Neural progenitor cell (in vitro differentiated cells): ENCODE measurements at regions not wholly inside any gene's neighbourhood (a gene's known extent, or its start where the extent isn't known, plus 50 kb on each side); places are given as distances from the start of the nearest gene placed in this dataset.

ENCODE experiments used
- DNase-seq: peaks from one replicate; pipeline ENCODE4 v3.0.0-alpha.2; 2016; ENCODE audit warnings: low spot score
- H2AFZ ChIP-seq: fragments of 200-600 bp; sonication (generic); replicated peaks from 2 replicates; pipeline ENCODE4 v1.6.1; 2016; ENCODE audit warnings: antibody characterized with exemption
- H3F3A ChIP-seq: fragments of 200-600 bp; sonication (generic); 2 replicates; pipeline ENCODE4 v1.6.1; 2016; ENCODE audit warnings: antibody characterized with exemption, low read depth
- H3K27ac ChIP-seq: fragments of 200-600 bp; sonication (generic); 2 replicates; pipeline ENCODE4 v1.5.1; 2016; ENCODE audit warnings: mild to moderate bottlenecking
- H3K27me3 ChIP-seq: fragments of 200-600 bp; sonication (generic); 2 replicates; pipeline ENCODE4 v1.6.1; 2016; ENCODE audit warnings: mild to moderate bottlenecking, moderate library complexity
- H3K36me3 ChIP-seq: fragments of 200-600 bp; sonication (generic); 2 replicates; pipeline ENCODE4 v1.5.1; 2016
- H3K4me1 ChIP-seq: fragments of 200-600 bp; sonication (generic); 2 replicates; pipeline ENCODE4 v1.6.1; 2016; ENCODE audit warnings: mixed run types
- H3K4me2 ChIP-seq: fragments of 200-600 bp; sonication (generic); 2 replicates; pipeline ENCODE4 v1.6.1; 2016
- H3K4me3 ChIP-seq: fragments of 200-600 bp; sonication (generic); 2 replicates; pipeline ENCODE4 v1.5.1; 2016
- H3K79me2 ChIP-seq: fragments of 200-600 bp; sonication (generic); 2 replicates; pipeline ENCODE4 v1.6.1; 2016; ENCODE audit warnings: low read depth
- H3K9ac ChIP-seq: fragments of 200-600 bp; sonication (generic); 2 replicates; pipeline ENCODE4 v1.6.1; 2016
- H3K9me3 ChIP-seq: fragments of 200-600 bp; sonication (generic); 2 replicates; pipeline ENCODE4 v1.5.1; 2016; ENCODE audit warnings: low read depth
- H4K20me1 ChIP-seq: fragments of 200-600 bp; sonication (generic); 2 replicates; pipeline ENCODE4 v1.6.1; 2016; ENCODE audit warnings: low read depth
- H3K27ac Mint-ChIP-seq: 3 replicates; pipeline ENCODE4 v1.8.0; 2021; ENCODE audit warnings: mixed read lengths
- H3K27me3 Mint-ChIP-seq: 2 replicates; pipeline ENCODE4 v1.8.0; 2022; ENCODE audit warnings: low read depth, mild to moderate bottlenecking, inconsistent platforms, moderate library complexity, mixed read lengths; ENCODE audit not compliant: insufficient read depth
- H3K36me3 Mint-ChIP-seq: 3 replicates; pipeline ENCODE4 v1.8.0; 2021; ENCODE audit warnings: mixed read lengths
- H3K4me1 Mint-ChIP-seq: 3 replicates; pipeline ENCODE4 v1.8.0; 2021; ENCODE audit warnings: mixed read lengths
- H3K4me3 Mint-ChIP-seq: 3 replicates; pipeline ENCODE4 v1.8.0; 2021; ENCODE audit warnings: mild to moderate bottlenecking, moderate library complexity, mixed read lengths
- H3K9me3 Mint-ChIP-seq: 3 replicates; pipeline ENCODE4 v1.8.0; 2020; ENCODE audit warnings: mixed read lengths
- EZH2 ChIP-seq: fragments of 200-600 bp; sonication (generic); IDR thresholded peaks from 2 replicates; pipeline ENCODE4 v1.6.1; 2017; ENCODE audit warnings: antibody characterized with exemption, mild to moderate bottlenecking, moderate library complexity
- EZH2phosphoT487 ChIP-seq: fragments of 200-600 bp; sonication (generic); IDR thresholded peaks from 2 replicates; pipeline ENCODE4 v1.6.1; 2017; ENCODE audit warnings: antibody characterized with exemption
- TF ChIP-seq, protein P1 (sequence below): fragments of 200-600 bp; sonication (generic); IDR thresholded peaks from 2 replicates; pipeline ENCODE4 v1.5.1; 2017; ENCODE audit warnings: antibody characterized with exemption, mild to moderate bottlenecking

DNA sequence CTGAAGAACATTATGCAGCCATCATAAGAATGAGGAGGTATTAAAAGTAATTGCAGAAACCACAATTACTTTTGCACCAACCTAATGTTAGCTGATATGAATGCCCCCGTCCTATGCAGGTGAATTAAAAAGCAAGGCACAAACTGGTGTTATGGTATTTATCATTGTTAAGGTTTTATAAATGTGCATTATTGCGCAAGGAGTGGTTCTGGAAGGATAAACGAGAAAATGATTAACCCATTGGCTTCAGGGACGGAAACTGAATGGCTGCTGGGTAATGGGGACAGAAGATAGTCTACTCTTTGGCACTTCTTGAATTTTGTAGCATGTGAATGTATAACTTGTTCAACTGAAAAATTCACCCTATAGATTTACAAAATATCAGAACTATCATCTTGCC, 148.6 kb upstream of the SALL4 start:
- no peak overlapping the region for H3K4me3 Mint-ChIP-seq
- Histone ChIP-seq H3K4me2 (no peak overlapping the region), H3K79me2 (no peaks in the 10 kb centered on the region), H3K9me3 (no peaks in the 10 kb centered on the region), H3K9ac (no peak overlapping the region), H3K4me3 (no peak overlapping the region), H4K20me1 (no peaks in the 10 kb centered on the region), H3K27ac (peak overlapping the region; percentile 67), H3K36me3 (no peaks in the 10 kb centered on the region), H3K27me3 (no peaks in the 10 kb centered on the region), H3F3A (peaks cover 41% of the 10 kb centered on the region), H3K4me1 (peaks cover 24% of the 10 kb centered on the region), H2AFZ (no peak overlapping the region)
- H3K36me3 Mint-ChIP-seq: peaks cover 3% of the 10 kb centered on the region
- DNase-seq: no peak
- H3K27ac Mint-ChIP-seq: peak overlapping the region; percentile 79
- H3K9me3 Mint-ChIP-seq: peaks cover 2% of the 10 kb centered on the region
- peaks cover 19% of the 10 kb centered on the region for H3K4me1 Mint-ChIP-seq
- H3K27me3 Mint-ChIP-seq: peaks cover 11% of the 10 kb centered on the region
- TF ChIP-seq, protein P1, sequence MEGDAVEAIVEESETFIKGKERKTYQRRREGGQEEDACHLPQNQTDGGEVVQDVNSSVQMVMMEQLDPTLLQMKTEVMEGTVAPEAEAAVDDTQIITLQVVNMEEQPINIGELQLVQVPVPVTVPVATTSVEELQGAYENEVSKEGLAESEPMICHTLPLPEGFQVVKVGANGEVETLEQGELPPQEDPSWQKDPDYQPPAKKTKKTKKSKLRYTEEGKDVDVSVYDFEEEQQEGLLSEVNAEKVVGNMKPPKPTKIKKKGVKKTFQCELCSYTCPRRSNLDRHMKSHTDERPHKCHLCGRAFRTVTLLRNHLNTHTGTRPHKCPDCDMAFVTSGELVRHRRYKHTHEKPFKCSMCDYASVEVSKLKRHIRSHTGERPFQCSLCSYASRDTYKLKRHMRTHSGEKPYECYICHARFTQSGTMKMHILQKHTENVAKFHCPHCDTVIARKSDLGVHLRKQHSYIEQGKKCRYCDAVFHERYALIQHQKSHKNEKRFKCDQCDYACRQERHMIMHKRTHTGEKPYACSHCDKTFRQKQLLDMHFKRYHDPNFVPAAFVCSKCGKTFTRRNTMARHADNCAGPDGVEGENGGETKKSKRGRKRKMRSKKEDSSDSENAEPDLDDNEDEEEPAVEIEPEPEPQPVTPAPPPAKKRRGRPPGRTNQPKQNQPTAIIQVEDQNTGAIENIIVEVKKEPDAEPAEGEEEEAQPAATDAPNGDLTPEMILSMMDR: no peak
- TF ChIP-seq EZH2phosphoT487 (no peak), EZH2 (no peak)

DNA sequence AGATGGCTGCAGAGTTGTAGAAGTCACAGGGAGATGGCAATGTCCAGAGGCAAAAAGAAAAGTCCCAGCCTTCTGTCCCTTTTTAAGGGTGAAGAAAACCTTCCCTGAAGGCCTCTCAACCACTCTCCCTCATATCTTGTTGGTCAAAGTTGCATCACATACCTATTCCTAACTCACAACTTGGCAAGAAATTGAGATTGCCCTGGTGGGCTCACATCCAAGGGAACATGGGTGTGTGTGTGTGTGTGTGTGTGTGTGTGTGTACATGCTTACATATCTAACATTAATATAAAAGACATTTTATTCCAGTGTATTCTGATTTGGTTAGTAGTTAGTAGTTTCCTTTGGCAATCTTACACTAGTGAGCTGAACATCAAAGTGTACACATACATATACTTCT, 144.3 kb upstream of the SALL4 start:
- Mint-ChIP-seq H3K4me3 (no peak overlapping the region), H3K36me3 (peaks cover 2% of the 10 kb centered on the region), H3K27ac (no peak overlapping the region), H3K9me3 (no peaks in the 10 kb centered on the region), H3K4me1 (peaks cover 16% of the 10 kb centered on the region), H3K27me3 (peaks cover 11% of the 10 kb centered on the region)
- no peak overlapping the region for H2AFZ ChIP-seq
- no peaks in the 10 kb centered on the region for H3K79me2 ChIP-seq
- peaks cover 37% of the 10 kb centered on the region for H3F3A ChIP-seq
- no peak overlapping the region for H3K4me2 ChIP-seq
- DNase-seq: no peak
- no peaks in the 10 kb centered on the region for H3K9me3 ChIP-seq
- no peaks in the 10 kb centered on the region for H3K36me3 ChIP-seq
- no peak overlapping the region for H3K9ac ChIP-seq
- no peaks in the 10 kb centered on the region for H4K20me1 ChIP-seq
- no peak overlapping the region for H3K27ac ChIP-seq
- no peak for TF ChIP-seq EZH2
- TF ChIP-seq, protein P1: no peak
- no peak for TF ChIP-seq EZH2phosphoT487
- H3K4me3 ChIP-seq: no peak overlapping the region
- peaks cover 30% of the 10 kb centered on the region for H3K4me1 ChIP-seq
- no peaks in the 10 kb centered on the region for H3K27me3 ChIP-seq

DNA sequence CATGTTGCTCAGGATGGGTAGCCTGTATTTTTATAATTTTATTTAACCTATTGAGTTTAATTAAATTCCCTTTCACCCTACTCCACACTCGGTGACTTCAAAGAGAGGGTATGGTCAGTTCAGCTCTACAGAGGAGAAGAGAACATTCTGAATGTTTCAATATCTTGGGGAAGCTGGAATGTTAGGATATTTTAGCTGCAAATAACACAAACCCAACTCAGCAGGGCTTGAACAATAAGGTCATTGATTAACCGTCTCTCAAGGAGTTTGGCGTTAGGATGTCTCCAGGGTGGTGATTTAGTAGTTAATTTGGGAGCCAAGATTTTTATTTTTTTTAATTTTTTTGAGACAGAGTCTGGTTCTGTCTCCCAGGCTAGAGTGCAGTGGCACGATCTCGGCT, 143.6 kb upstream of the SALL4 start:
- Histone ChIP-seq H3K27me3 (no peaks in the 10 kb centered on the region), H3K36me3 (no peaks in the 10 kb centered on the region), H3F3A (peaks cover 32% of the 10 kb centered on the region), H3K79me2 (no peaks in the 10 kb centered on the region), H3K9me3 (no peaks in the 10 kb centered on the region), H3K9ac (no peak overlapping the region), H3K4me1 (peaks cover 26% of the 10 kb centered on the region), H3K4me3 (no peak overlapping the region), H2AFZ (peak overlapping the region; percentile 19), H3K4me2 (no peak overlapping the region), H4K20me1 (no peaks in the 10 kb centered on the region), H3K27ac (no peak overlapping the region)
- Mint-ChIP-seq H3K27me3 (peaks cover 9% of the 10 kb centered on the region), H3K4me1 (peaks cover 16% of the 10 kb centered on the region), H3K27ac (no peak overlapping the region), H3K36me3 (peaks cover 2% of the 10 kb centered on the region), H3K4me3 (no peak overlapping the region), H3K9me3 (no peaks in the 10 kb centered on the region)
- DNase-seq: no peak
- TF ChIP-seq, protein P1: no peak
- TF ChIP-seq EZH2phosphoT487: no peak
- TF ChIP-seq EZH2: no peak

DNA sequence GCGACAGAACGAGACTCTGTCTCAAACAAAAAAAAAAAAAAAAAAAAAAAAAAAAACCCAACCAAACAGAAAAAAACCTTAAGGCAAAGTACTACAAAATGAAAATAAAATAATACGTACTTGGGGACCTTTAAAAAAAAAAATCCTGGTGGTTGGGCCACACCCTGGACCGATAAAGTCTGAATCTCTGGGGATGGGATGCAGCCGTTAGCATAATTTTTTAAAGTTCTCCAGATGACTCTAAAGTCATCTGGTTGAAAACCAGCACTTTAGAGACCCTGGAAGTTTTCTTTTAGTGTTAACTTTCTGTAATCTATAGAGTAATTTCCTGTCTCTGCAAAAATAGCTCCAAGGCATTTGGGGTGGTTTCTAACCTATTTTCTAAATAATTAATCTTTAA, 142.9 kb upstream of the SALL4 start:
- H3F3A ChIP-seq: peaks cover 25% of the 10 kb centered on the region
- H3K36me3 ChIP-seq: no peaks in the 10 kb centered on the region
- H3K9ac ChIP-seq: no peak overlapping the region
- Mint-ChIP-seq H3K27me3 (peaks cover 9% of the 10 kb centered on the region), H3K4me1 (peaks cover 16% of the 10 kb centered on the region), H3K36me3 (peaks cover 2% of the 10 kb centered on the region), H3K9me3 (no peaks in the 10 kb centered on the region), H3K27ac (no peak overlapping the region), H3K4me3 (no peak overlapping the region)
- H2AFZ ChIP-seq: no peak overlapping the region
- H3K27me3 ChIP-seq: no peaks in the 10 kb centered on the region
- H3K79me2 ChIP-seq: no peaks in the 10 kb centered on the region
- H3K4me2 ChIP-seq: no peak overlapping the region
- H3K4me3 ChIP-seq: no peak overlapping the region
- H3K4me1 ChIP-seq: peaks cover 26% of the 10 kb centered on the region
- H4K20me1 ChIP-seq: no peaks in the 10 kb centered on the region
- no peak for TF ChIP-seq EZH2phosphoT487
- TF ChIP-seq, protein P1: no peak
- no peak for TF ChIP-seq EZH2
- H3K9me3 ChIP-seq: no peaks in the 10 kb centered on the region
- no peak overlapping the region for H3K27ac ChIP-seq
- no peak for DNase-seq
